ENCODE measurements at regions not wholly inside any gene's neighbourhood (a gene's known extent, or its start where the extent isn't known, plus 50 kb on each side); places are given as distances from the start of the nearest gene placed in this dataset.
"Not testable (repeated sequence)": the region's sequence is repeated elsewhere in the genome, so short reads cannot be mapped to it uniquely, and the experiment has no call there.

DNA sequence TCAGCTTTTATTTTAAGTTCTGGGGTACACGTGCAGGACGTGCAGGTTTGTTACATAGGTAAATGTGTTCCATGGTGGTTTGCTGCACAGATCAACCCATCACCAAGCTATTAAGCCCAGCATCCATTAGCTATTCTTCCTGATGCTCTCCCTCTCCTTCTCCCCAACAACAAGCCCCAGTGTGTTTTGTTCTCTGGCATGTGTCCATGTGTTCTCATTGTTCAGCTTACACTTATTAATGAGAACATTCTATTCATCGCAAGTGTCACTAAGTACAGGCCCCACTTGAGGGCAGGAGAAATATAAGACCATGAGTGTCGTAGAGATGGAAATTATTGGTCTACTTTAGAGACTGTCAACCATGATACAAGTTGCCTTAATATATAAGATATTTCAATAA, 615.1 kb downstream of the CDH8 start:
- no peak overlapping the region for H3K27ac ChIP-seq
- no peaks in the 10 kb centered on the region for H3K9me3 ChIP-seq
- no peaks in the 10 kb centered on the region for H3K4me1 ChIP-seq
- TF ChIP-seq, protein P1, sequence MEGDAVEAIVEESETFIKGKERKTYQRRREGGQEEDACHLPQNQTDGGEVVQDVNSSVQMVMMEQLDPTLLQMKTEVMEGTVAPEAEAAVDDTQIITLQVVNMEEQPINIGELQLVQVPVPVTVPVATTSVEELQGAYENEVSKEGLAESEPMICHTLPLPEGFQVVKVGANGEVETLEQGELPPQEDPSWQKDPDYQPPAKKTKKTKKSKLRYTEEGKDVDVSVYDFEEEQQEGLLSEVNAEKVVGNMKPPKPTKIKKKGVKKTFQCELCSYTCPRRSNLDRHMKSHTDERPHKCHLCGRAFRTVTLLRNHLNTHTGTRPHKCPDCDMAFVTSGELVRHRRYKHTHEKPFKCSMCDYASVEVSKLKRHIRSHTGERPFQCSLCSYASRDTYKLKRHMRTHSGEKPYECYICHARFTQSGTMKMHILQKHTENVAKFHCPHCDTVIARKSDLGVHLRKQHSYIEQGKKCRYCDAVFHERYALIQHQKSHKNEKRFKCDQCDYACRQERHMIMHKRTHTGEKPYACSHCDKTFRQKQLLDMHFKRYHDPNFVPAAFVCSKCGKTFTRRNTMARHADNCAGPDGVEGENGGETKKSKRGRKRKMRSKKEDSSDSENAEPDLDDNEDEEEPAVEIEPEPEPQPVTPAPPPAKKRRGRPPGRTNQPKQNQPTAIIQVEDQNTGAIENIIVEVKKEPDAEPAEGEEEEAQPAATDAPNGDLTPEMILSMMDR (IDR thresholded peaks at IDR 0.05): no peak
- no peak for TF ChIP-seq POLR2A (IDR thresholded peaks at IDR 0.05)
- intact Hi-C loops (cut with DNase I): no loop called here
- DNase-seq: no peak
- WGBS, 2 donors: 78 to 82% methylated on average over 4 of the region's 4 CpGs
- no peaks in the 10 kb centered on the region for H3K36me3 ChIP-seq
- no peak overlapping the region for H3K4me3 ChIP-seq (replicated peaks in 1 of 3)
- H3K27me3 ChIP-seq: no peaks in the 10 kb centered on the region

DNA sequence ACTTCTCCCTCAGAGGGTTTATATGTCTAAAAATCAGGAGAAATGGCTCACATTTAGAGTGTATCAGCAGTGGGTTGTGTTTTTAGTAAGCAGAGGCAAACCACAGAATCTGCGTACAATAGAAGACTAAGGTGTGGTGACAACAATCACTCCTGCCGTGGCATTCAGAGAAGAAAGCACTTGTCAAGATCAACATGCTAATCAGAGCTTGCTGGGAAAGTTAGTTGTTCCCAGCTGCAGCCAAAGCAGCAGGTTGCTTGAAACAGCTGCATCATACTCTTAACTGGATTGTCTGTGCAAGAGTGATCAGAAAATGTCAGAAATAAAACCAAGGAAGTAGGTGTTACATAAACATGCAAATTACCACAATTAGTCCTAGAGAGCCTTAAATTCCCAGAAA, 616.4 kb downstream of the CDH8 start:
- Histone ChIP-seq H3K27ac (no peak overlapping the region), H3K36me3 (no peaks in the 10 kb centered on the region), H3K9me3 (no peaks in the 10 kb centered on the region), H3K4me1 (no peaks in the 10 kb centered on the region), H3K27me3 (no peaks in the 10 kb centered on the region), H3K4me3 (replicated peaks in 1 of 3) (no peak overlapping the region)
- 27 to 31% methylated on average over 2 of the region's 2 CpGs for WGBS, 2 donors
- no peak for DNase-seq
- intact Hi-C loops (cut with DNase I): no loop called here
- TF ChIP-seq POLR2A (IDR thresholded peaks at IDR 0.05): no peak
- TF ChIP-seq, protein P1 (IDR thresholded peaks at IDR 0.05): no peak

DNA sequence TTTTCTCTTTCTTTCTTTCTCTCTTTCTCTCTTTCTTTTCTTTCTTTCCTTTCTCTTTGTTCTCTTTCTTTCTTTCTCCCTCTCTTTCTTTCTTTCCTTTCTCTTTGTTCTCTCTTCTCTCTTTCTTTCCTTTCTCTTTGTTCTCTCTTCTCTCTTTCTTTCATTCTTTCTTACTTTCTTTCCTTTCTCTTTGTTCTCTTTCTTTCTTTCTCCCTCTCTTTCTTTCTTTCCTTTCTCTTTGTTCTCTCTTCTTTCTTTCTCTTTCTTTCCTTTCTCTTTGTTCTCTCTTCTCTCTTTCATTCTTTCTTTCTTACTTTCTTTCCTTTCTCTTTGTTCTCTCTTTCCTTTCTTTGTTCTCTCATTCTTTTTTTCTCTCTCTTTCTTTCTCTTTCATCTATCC, 617.4 kb downstream of the CDH8 start:
- H3K4me3 ChIP-seq (replicated peaks in 1 of 3); H3K36me3 ChIP-seq; intact Hi-C loops (cut with DNase I); H3K27ac ChIP-seq; H3K9me3 ChIP-seq; H3K4me1 ChIP-seq; DNase-seq; H3K27me3 ChIP-seq: not testable (repeated sequence)

DNA sequence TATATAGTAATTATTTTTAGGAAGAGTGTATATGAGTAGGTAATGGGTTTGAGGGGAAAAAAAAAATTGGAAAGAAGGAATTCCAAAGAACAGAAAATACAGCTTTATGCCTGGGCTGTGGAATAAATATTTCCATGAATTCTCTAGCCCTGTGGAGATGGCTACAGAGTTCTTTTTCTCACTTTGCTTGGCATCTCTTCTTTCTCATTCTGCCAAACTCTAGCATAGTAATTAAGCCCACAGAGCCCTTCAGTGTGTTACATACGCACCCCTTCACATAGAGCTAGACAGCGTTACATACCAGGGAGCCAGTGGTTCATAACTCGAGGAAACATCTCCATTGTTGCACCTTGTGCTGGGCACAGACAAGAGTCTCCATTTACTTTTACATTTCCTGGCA, 621.1 kb downstream of the CDH8 start:
- no peak for TF ChIP-seq POLR2A (IDR thresholded peaks at IDR 0.05)
- TF ChIP-seq, protein P1 (IDR thresholded peaks at IDR 0.05): no peak
- no peaks in the 10 kb centered on the region for H3K27me3 ChIP-seq
- no peak overlapping the region for H3K4me3 ChIP-seq (replicated peaks in 1 of 3)
- H3K27ac ChIP-seq: no peak overlapping the region
- no peaks in the 10 kb centered on the region for H3K36me3 ChIP-seq
- intact Hi-C loops (cut with DNase I): no loop called here
- 33 to 39% methylated on average over 3 of the region's 3 CpGs for WGBS, 2 donors
- no peaks in the 10 kb centered on the region for H3K9me3 ChIP-seq
- no peak for DNase-seq
- no peaks in the 10 kb centered on the region for H3K4me1 ChIP-seq

DNA sequence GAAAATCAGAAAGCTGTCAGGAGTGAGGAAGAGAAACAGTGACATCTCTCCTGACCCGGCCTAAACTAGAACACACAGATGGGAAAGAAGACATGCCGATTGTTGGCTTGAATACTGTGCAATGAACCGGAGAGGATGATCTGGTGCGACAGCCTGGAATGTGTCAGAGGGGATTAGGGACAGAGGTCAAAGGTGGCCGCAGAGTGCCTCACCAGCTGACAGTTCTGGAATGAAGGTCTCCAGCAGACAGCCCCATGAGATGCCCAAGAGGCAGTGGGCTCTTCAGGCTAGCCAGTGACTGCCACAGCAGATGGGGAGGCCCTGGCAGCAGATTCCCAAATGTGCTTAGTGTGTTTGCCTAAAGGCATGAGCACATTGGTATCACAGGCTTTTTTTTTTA, 623.2 kb downstream of the CDH8 start:
- no peak overlapping the region for H3K27ac ChIP-seq
- intact Hi-C loops (cut with DNase I): no loop called here
- H3K4me3 ChIP-seq (replicated peaks in 1 of 3): no peak overlapping the region
- H3K4me1 ChIP-seq: no peaks in the 10 kb centered on the region
- no peak for DNase-seq
- no peaks in the 10 kb centered on the region for H3K9me3 ChIP-seq
- no peaks in the 10 kb centered on the region for H3K36me3 ChIP-seq
- no peaks in the 10 kb centered on the region for H3K27me3 ChIP-seq
- 53 to 58% methylated on average over 5 of the region's 5 CpGs for WGBS, 2 donors
- TF ChIP-seq, protein P1 (IDR thresholded peaks at IDR 0.05): no peak
- TF ChIP-seq POLR2A (IDR thresholded peaks at IDR 0.05): no peak

DNA sequence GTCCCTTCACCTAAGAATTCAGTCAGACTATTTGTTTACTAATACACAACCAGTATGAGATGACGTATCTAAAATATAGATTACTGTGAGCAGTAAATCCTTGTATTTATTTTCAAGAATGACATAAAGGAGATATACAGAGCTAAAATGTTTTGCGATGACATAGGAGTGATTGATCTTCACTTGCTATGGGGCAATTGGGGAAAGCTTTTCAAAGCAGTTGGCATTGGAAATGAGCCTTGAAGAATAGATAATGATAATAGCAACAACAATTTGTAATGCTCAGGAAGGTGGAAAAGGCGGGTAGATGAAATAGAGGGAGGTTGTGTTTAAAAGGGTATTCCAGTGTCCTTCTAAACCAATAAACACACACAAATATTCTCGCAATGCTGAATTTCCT, 623.7 kb downstream of the CDH8 start:
- Histone ChIP-seq H3K4me3 (replicated peaks in 1 of 3) (no peak overlapping the region), H3K27me3 (no peaks in the 10 kb centered on the region), H3K4me1 (no peaks in the 10 kb centered on the region), H3K36me3 (no peaks in the 10 kb centered on the region), H3K27ac (no peak overlapping the region), H3K9me3 (no peaks in the 10 kb centered on the region)
- no peak for TF ChIP-seq POLR2A (IDR thresholded peaks at IDR 0.05)
- TF ChIP-seq, protein P1 (IDR thresholded peaks at IDR 0.05): no peak
- intact Hi-C loops (cut with DNase I): no loop called here
- DNase-seq: no peak
- WGBS, 2 donors: 91 to 94% methylated on average over 4 of the region's 4 CpGs
